Hepatocyte (in vitro differentiated cells): ENCODE measurements at regions not wholly inside any gene's neighbourhood (a gene's known extent, or its start where the extent isn't known, plus 50 kb on each side); places are given as distances from the start of the nearest gene placed in this dataset.

Experiments
- DNase-seq: peaks from one replicate; pipeline ENCODE4 v3.0.0-alpha.2; 2016; ENCODE audit warnings: low spot score
- H2AFZ ChIP-seq: fragments of 200-600 bp; sonication (generic); 2 replicates; pipeline ENCODE4 v1.6.0; 2016; ENCODE audit warnings: antibody characterized with exemption, mild to moderate bottlenecking
- H3K27ac ChIP-seq: fragments of 200-600 bp; sonication (generic); 2 replicates; pipeline ENCODE4 v1.5.1; 2016; ENCODE audit warnings: mild to moderate bottlenecking
- H3K27me3 ChIP-seq: fragments of 200-600 bp; sonication (generic); 2 replicates; pipeline ENCODE4 v1.6.1; 2016
- H3K36me3 ChIP-seq: fragments of 200-600 bp; sonication (generic); replicated peaks from 2 replicates; pipeline ENCODE4 v1.5.1; 2016; ENCODE audit warnings: low read depth; ENCODE audit not compliant: insufficient read depth
- H3K4me1 ChIP-seq: fragments of 200-600 bp; sonication (generic); 2 replicates; pipeline ENCODE4 v1.5.1; 2016; ENCODE audit warnings: mild to moderate bottlenecking, moderate library complexity; ENCODE audit not compliant: insufficient read depth
- H3K4me2 ChIP-seq: fragments of 200-600 bp; sonication (generic); 2 replicates; pipeline ENCODE4 v1.6.0; 2016
- H3K4me3 ChIP-seq: fragments of 200-600 bp; sonication (generic); 2 replicates; pipeline ENCODE4 v1.5.1; 2016; ENCODE audit warnings: mild to moderate bottlenecking
- H3K79me2 ChIP-seq: fragments of 200-600 bp; sonication (generic); 2 replicates; pipeline ENCODE4 v1.6.0; 2017; ENCODE audit warnings: mild to moderate bottlenecking
- H3K9me2 ChIP-seq: fragments of 200-600 bp; sonication (generic); replicated peaks from 2 replicates; pipeline ENCODE4 v1.6.0; 2017; ENCODE audit warnings: mild to moderate bottlenecking; ENCODE audit not compliant: insufficient read depth
- H3K9me3 ChIP-seq: fragments of 200-600 bp; sonication (generic); 2 replicates; pipeline ENCODE4 v1.5.1; 2016; ENCODE audit warnings: low read depth, mild to moderate bottlenecking
- H4K20me1 ChIP-seq: fragments of 200-600 bp; sonication (generic); 2 replicates; pipeline ENCODE4 v1.6.0; 2016; ENCODE audit warnings: mild to moderate bottlenecking; ENCODE audit not compliant: insufficient read depth, poor library complexity, severe bottlenecking
- CTCF ChIP-seq: fragments of 200-600 bp; sonication (generic); IDR thresholded peaks from 2 replicates; pipeline ENCODE4 v1.5.1; 2016; ENCODE audit warnings: antibody characterized with exemption, mild to moderate bottlenecking; ENCODE audit not compliant: poor library complexity
- EZH2 ChIP-seq: fragments of 200-600 bp; sonication (generic); IDR thresholded peaks from 2 replicates; pipeline ENCODE4 v1.6.1; 2016; ENCODE audit warnings: antibody characterized with exemption, mild to moderate bottlenecking, borderline replicate concordance
- EZH2phosphoT487 ChIP-seq: fragments of 200-600 bp; sonication (generic); IDR thresholded peaks from one replicate; pipeline ENCODE4 v1.6.1; 2018; ENCODE audit warnings: antibody characterized with exemption, mild to moderate bottlenecking, low read depth, moderate library complexity; ENCODE audit not compliant: unreplicated experiment, severe bottlenecking
- WGBS: methylation state at CpG from one replicate; pipeline ENCODE4 v1.1.6; 2016; ENCODE audit warnings: low lambda C conversion rate; ENCODE audit errors: missing lambda C conversion rate; 5-methylcytosine and 5-hydroxymethylcytosine counted together

DNA sequence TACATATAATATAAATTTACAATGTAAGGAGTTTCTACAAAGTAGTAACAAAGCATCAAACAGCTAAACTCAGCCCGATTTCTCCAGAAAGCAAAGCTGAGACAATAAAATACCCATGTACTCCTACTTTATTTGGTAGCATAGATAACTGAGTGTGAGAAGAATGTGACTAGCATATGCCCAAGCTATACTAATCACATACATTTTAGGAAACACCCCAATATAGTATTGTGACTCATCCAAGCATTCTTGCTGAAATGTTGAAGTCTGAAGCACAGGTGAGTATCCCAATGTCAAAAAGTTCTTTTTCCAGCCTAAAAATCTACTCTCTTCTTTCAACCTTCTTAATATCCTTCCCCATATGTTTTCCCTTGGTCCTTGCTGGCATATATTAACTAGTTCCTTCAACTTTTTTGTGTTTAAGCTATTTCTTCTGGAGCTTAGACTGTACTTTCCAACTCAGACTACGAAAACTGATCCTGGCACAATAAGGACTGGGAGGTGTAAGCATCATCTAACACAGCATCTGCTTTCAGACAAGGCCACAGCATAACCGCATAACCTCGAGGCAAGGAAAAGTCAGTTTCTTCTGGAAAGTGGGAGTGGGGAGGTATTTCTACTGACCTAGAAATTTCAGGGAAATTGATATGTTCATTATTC lies 163.0 kb upstream of the RNPC3 start:
- DNase-seq = no peak
- H3K36me3 ChIP-seq = no peaks in the 10 kb centered on the region
- TF ChIP-seq EZH2phosphoT487 (no peak), EZH2 (no peak), CTCF (no peak)
- H3K27me3 ChIP-seq = no peaks in the 10 kb centered on the region
- no peak overlapping the region for H2AFZ ChIP-seq
- H3K9me3 ChIP-seq = no peaks in the 10 kb centered on the region
- H3K4me1 ChIP-seq = no peaks in the 10 kb centered on the region
- no peaks in the 10 kb centered on the region for H3K9me2 ChIP-seq
- H3K4me3 ChIP-seq = no peak overlapping the region
- no peak overlapping the region for H3K27ac ChIP-seq
- H3K79me2 ChIP-seq = no peaks in the 10 kb centered on the region
- 87% methylated on average over 4 of the region's 4 CpGs for WGBS
- no peak overlapping the region for H3K4me2 ChIP-seq
- no peaks in the 10 kb centered on the region for H4K20me1 ChIP-seq

GRCh38 chr1:103353391-103353790 lies 172.1 kb upstream of the RNPC3 start:
- no peak overlapping the region for H3K4me2 ChIP-seq
- no peaks in the 10 kb centered on the region for H3K9me2 ChIP-seq
- no peak overlapping the region for H3K4me3 ChIP-seq
- no peaks in the 10 kb centered on the region for H3K27me3 ChIP-seq
- 77% methylated on average over 1 of the region's 1 CpG for WGBS
- H3K27ac ChIP-seq = no peak overlapping the region
- DNase-seq = no peak
- H3K79me2 ChIP-seq = no peaks in the 10 kb centered on the region
- no peaks in the 10 kb centered on the region for H3K4me1 ChIP-seq
- no peaks in the 10 kb centered on the region for H3K9me3 ChIP-seq
- no peak for TF ChIP-seq EZH2
- no peak for TF ChIP-seq EZH2phosphoT487
- no peak for TF ChIP-seq CTCF
- H3K36me3 ChIP-seq = no peaks in the 10 kb centered on the region
- no peak overlapping the region for H2AFZ ChIP-seq
- H4K20me1 ChIP-seq = no peaks in the 10 kb centered on the region

- H3K9me3 ChIP-seq = no peaks in the 10 kb centered on the region
- no peak for DNase-seq
- H3K79me2 ChIP-seq = no peaks in the 10 kb centered on the region
- H3K27me3 ChIP-seq = no peaks in the 10 kb centered on the region
- WGBS = 66% methylated on average over 1 of the region's 1 CpG
- H3K4me1 ChIP-seq = no peaks in the 10 kb centered on the region
- no peak overlapping the region for H2AFZ ChIP-seq
- no peak for TF ChIP-seq CTCF
- no peak for TF ChIP-seq EZH2phosphoT487
- TF ChIP-seq EZH2 = no peak
- no peaks in the 10 kb centered on the region for H3K36me3 ChIP-seq
- no peaks in the 10 kb centered on the region for H3K9me2 ChIP-seq
- no peaks in the 10 kb centered on the region for H4K20me1 ChIP-seq
- H3K4me3 ChIP-seq = no peak overlapping the region
- no peak overlapping the region for H3K27ac ChIP-seq
- H3K4me2 ChIP-seq = no peak overlapping the region
Measured at GRCh38 chr1:103348136-103348535, 177.4 kb upstream of the RNPC3 start.

DNA sequence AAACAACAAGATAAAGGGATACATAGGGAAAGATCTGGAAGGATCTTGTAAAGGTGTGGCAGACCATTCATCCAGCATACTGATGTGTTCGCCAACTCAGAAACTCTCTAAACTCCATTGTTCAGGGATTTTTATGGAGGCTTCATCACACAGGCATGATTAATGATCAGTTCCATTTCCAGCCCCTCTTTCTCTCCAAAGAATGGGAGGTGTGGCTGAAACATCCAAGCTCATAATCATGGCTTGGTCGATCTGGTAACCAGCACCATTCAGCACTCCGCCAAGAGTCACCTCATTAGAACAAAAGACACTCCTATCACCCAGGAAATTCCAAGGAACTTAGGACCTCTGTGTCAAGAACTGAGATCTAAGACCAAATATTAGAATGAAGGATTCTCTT lies 180.6 kb upstream of the RNPC3 start:
- Histone ChIP-seq H3K4me2 (no peak overlapping the region), H3K36me3 (no peaks in the 10 kb centered on the region), H3K4me3 (no peak overlapping the region), H3K27ac (no peak overlapping the region), H3K27me3 (no peaks in the 10 kb centered on the region), H3K9me3 (no peaks in the 10 kb centered on the region), H3K9me2 (no peaks in the 10 kb centered on the region), H3K4me1 (no peaks in the 10 kb centered on the region), H2AFZ (no peak overlapping the region), H3K79me2 (no peaks in the 10 kb centered on the region), H4K20me1 (no peaks in the 10 kb centered on the region)
- TF ChIP-seq EZH2 (no peak), CTCF (no peak)
- WGBS = 89% methylated on average over 3 of the region's 3 CpGs
- DNase-seq = no peak
